Panc1 (cell line): ENCODE measurements at regions not wholly inside any gene's neighbourhood (a gene's known extent, or its start where the extent isn't known, plus 50 kb on each side); places are given as distances from the start of the nearest gene placed in this dataset.

ENCODE experiments used
- CTCF ChIP-seq: fragments of 450-650 bp; IDR thresholded peaks from 2 replicates; pipeline ENCODE4 v1.5.1; 2017; ENCODE audit warnings: mild to moderate bottlenecking
- REST ChIP-seq, 2 experiments: IDR thresholded peaks; 2 replicates each; pipeline ENCODE4 v1.6.1; 2011 to 2012; ENCODE audit warnings: low read depth in 2 of 2, control low read depth in 1 of 2, low read length in 1 of 2, mild to moderate bottlenecking in 1 of 2, moderate library complexity in 1 of 2; ENCODE audit not compliant: insufficient read depth in 1 of 2

- TF ChIP-seq CTCF: no peak
- TF ChIP-seq REST (IDR thresholded peaks at IDR 0.05; ENCODE audit: insufficient read depth in 1 of 2, low read depth in 2 of 2, low read length in 1 of 2): no peak
These were observed 217.1 kb downstream of the ENC1 start for GRCh38 chr5:74423383-74423782.
